Activated CD8-positive, alpha-beta T cell treated with anti-CD3 and anti-CD28 coated beads for 36 hours (primary cell): ENCODE measurements at regions not wholly inside any gene's neighbourhood (a gene's known extent, or its start where the extent isn't known, plus 50 kb on each side); places are given as distances from the start of the nearest gene placed in this dataset.

Experiments used
- ATAC-seq: fragments of 200-7000 bp; cut with Tn5 transposase; one replicate; pipeline ENCODE4 v1.10.0; 2021; ENCODE audit warnings: mild to moderate bottlenecking, moderate library complexity
- CTCF ChIA-PET: fragments of 350-600 bp; sonication (Branson Sonifier 250); formaldehyde crosslinking; loops from one replicate; lab custom pipeline; 2021; ENCODE audit warnings: antibody characterized with exemption; lab: Charles Lee
- POLR2A ChIA-PET: fragments of 350-600 bp; sonication (Branson Sonifier 250); formaldehyde crosslinking; loops from one replicate; lab custom pipeline; 2021; ENCODE audit warnings: antibody characterized with exemption; lab: Charles Lee
- DNase-seq: peaks from one replicate; pipeline ENCODE4 v3.0.0-alpha.2; 2020
- H3K27ac Mint-ChIP-seq: one replicate; pipeline ENCODE4 v1.8.0; 2021; ENCODE audit warnings: mild to moderate bottlenecking, mixed read lengths
- H3K27me3 Mint-ChIP-seq: one replicate; pipeline ENCODE4 v1.8.0; 2021; ENCODE audit warnings: mixed read lengths
- H3K36me3 Mint-ChIP-seq: one replicate; pipeline ENCODE4 v1.8.0; 2021; ENCODE audit warnings: low read depth, mixed read lengths
- H3K4me1 Mint-ChIP-seq: one replicate; pipeline ENCODE4 v1.8.0; 2021; ENCODE audit warnings: low read depth, mixed read lengths
- H3K4me3 Mint-ChIP-seq: one replicate; pipeline ENCODE4 v1.8.0; 2021; ENCODE audit warnings: mild to moderate bottlenecking, moderate library complexity, mixed read lengths
- H3K9me3 Mint-ChIP-seq: one replicate; pipeline ENCODE4 v1.8.0; 2021; ENCODE audit warnings: mixed read lengths
- intact Hi-C: fragments of 100-400 bp; cut with micrococcal nuclease; formaldehyde crosslinking; loops from one replicate; pipeline ENCODE4 v1.10.0; 2022
- TF ChIP-seq, protein P1 (sequence below): fragments of 200-600 bp; IDR thresholded peaks from one replicate; pipeline ENCODE4 v1.8.0; 2022; ENCODE audit warnings: antibody characterized with exemption, mild to moderate bottlenecking

DNA sequence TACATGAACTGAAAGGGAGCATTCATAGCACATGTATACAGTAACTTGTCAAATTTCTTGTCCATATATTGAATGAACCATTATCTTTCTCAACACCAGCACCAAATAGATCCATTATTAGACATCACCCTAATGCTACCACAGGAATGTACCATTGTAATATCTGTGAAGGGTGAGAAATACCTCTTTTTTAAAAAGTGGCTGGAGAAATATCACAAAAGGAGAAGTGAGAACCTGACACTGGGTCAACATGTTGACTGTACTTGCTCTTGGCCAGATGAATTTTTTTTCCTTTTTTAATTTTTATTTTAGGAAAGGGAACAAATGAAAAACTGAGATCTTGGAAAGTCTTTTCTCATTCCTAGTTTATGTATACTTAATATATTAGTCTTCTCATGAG is 63.5 kb downstream of the CAVIN2 start:
- intact Hi-C loops: no loop called here
- H3K4me1 Mint-ChIP-seq: no peaks in the 10 kb centered on the region
- ChIA-PET POLR2A (interaction anchor here (0.6 kb wide), 1 partner anchor 433 kb away, joined by 3 read pairs; no protein-coding TSS in a partner anchor), CTCF (no interaction called here)
- no peaks in the 10 kb centered on the region for H3K9me3 Mint-ChIP-seq
- TF ChIP-seq, protein P1, sequence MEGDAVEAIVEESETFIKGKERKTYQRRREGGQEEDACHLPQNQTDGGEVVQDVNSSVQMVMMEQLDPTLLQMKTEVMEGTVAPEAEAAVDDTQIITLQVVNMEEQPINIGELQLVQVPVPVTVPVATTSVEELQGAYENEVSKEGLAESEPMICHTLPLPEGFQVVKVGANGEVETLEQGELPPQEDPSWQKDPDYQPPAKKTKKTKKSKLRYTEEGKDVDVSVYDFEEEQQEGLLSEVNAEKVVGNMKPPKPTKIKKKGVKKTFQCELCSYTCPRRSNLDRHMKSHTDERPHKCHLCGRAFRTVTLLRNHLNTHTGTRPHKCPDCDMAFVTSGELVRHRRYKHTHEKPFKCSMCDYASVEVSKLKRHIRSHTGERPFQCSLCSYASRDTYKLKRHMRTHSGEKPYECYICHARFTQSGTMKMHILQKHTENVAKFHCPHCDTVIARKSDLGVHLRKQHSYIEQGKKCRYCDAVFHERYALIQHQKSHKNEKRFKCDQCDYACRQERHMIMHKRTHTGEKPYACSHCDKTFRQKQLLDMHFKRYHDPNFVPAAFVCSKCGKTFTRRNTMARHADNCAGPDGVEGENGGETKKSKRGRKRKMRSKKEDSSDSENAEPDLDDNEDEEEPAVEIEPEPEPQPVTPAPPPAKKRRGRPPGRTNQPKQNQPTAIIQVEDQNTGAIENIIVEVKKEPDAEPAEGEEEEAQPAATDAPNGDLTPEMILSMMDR: no peak
- H3K36me3 Mint-ChIP-seq: no peaks in the 10 kb centered on the region
- no peak overlapping the region for H3K4me3 Mint-ChIP-seq
- DNase-seq: no peak
- peaks cover 5% of the 10 kb centered on the region for H3K27me3 Mint-ChIP-seq
- no peak overlapping the region for H3K27ac Mint-ChIP-seq
- no peak for ATAC-seq
